ENCODE measurements at regions not wholly inside any gene's neighbourhood (a gene's known extent, or its start where the extent isn't known, plus 50 kb on each side); places are given as distances from the start of the nearest gene placed in this dataset.

DNA sequence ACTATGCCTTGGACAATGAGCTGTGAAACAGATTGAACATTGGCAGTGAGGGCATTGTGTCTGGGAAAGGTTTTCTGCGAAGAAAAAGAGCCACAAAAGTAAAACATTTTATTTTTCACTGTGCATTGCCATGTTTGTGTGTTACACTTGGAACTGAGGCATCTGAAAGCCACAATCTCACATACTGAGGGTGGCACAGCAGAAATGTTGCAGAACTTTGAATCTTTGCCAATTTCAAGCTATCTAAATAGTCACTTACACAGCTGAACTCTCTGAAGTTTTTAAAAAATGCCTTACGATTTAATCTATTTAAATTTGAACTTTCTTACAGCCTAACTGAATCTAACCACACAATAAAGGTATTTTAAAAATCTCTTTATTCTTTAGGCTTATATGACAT, 154.1 kb upstream of the GRM7 start:
- TF ChIP-seq, protein P1, sequence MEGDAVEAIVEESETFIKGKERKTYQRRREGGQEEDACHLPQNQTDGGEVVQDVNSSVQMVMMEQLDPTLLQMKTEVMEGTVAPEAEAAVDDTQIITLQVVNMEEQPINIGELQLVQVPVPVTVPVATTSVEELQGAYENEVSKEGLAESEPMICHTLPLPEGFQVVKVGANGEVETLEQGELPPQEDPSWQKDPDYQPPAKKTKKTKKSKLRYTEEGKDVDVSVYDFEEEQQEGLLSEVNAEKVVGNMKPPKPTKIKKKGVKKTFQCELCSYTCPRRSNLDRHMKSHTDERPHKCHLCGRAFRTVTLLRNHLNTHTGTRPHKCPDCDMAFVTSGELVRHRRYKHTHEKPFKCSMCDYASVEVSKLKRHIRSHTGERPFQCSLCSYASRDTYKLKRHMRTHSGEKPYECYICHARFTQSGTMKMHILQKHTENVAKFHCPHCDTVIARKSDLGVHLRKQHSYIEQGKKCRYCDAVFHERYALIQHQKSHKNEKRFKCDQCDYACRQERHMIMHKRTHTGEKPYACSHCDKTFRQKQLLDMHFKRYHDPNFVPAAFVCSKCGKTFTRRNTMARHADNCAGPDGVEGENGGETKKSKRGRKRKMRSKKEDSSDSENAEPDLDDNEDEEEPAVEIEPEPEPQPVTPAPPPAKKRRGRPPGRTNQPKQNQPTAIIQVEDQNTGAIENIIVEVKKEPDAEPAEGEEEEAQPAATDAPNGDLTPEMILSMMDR (IDR thresholded peaks at IDR 0.05; ENCODE audit: borderline replicate concordance, insufficient read depth, low read depth, low read length): no peak
- H3K4me3 ChIP-seq (ENCODE audit: low read depth, low read length): no peak overlapping the region

DNA sequence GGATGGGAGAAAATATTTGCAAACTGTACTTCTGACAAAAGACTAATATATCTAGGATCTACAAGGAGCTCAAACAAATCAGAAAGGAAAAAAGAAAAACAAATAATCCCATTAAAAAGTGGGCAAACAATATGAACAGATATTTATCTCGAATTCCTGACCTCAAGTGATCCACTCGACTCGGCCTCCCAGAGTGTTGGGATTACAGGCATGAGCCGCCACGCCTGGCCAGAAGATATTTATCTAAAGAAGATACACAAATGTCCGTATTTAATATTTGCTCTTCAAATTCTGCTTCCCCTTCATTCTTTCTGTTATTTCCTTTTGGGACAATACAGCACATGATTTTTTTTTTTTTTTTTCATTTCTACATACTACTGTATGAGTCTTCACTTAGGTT, 151.7 kb upstream of the GRM7 start:
- TF ChIP-seq, protein P1 (IDR thresholded peaks at IDR 0.05; ENCODE audit: borderline replicate concordance, insufficient read depth, low read depth, low read length): no peak

DNA sequence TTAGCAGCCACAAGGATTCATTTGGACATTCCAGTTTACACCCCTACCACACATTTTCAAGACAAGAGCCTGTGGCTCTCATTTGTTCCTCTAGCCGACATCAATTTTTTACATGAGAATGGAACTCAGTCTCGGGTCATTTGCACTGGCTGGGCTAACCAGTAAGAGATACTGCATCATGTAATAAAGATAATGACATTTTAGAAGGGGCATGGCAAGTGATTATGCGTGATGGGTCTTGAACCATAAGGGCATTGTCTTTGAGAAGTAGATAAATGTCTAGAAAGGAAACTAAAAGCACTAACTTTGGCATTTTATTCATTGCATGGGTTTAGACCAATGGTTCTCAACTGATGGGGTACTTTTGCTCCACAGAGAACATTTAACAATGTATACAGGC, 146.0 kb upstream of the GRM7 start:
- no peak overlapping the region for H3K4me3 ChIP-seq (ENCODE audit: low read depth, low read length)
- TF ChIP-seq, protein P1 (IDR thresholded peaks at IDR 0.05; ENCODE audit: borderline replicate concordance, insufficient read depth, low read depth, low read length): no peak

More for the DNA sequence above, 151.7 kb upstream of the GRM7 start:
- H3K4me3 ChIP-seq (ENCODE audit: low read depth, low read length): no peak overlapping the region

DNA sequence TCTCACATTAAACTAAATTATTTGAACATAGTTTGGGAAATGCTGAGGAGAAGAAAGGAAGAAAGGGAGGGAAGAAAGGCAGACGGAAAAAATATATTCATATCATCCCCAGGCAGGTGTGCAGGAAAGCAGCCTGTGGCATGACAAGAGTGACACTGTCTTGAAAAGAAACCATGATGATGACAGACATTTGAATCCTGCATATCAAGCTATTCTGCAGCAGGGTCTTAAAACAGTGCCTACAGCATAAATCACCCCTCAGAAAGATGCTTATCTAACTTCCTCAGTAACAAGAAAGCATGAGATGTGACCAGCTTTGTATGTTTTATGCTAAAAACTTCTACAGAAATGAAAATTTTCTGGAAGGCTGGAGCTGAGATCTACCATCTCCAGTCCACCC, 144.5 kb upstream of the GRM7 start:
- TF ChIP-seq, protein P1 (IDR thresholded peaks at IDR 0.05; ENCODE audit: borderline replicate concordance, insufficient read depth, low read depth, low read length): no peak
- no peak overlapping the region for H3K4me3 ChIP-seq (ENCODE audit: low read depth, low read length)

DNA sequence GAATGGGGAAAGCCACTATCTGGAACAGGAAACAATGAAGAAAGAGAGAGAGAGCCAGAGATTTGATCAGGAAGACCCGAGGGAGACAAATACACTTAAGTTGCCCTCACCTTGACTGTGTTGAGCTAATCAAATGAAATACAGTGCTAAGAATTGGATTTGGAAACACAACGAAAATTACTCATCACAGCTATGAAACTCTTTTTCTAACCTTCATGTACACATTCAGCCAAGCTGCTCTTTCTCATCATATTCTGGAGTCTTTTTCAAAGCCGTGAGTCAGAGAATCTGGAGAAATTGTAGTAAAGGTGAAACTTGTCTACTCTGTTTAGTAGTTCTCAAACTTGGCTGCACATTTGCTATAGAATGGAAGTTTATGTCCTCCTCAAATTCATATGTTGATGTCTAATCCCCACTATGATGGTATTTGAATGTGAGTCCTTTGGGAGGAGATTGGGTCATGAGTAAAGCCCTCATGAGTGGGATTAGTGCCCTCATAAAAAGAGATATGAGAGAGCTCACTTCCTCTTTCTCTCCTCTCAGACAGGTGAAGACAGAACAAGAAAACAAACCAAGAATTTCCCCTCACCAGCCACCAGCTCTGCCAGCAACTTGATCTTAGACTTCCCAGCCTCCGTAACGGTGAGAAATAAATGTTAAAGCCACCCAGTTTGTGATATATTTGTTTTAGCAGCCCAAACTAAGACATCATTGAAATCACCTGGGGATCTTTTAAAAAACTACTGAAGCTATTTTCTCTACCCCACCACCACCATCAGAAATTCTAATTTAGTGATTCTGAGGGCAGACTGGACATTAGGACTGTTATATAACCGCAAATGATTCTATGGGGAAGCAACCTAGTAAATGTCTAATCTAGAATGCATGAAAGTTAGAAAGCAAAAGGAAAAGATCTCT, 143.6 kb upstream of the GRM7 start:
- H3K4me3 ChIP-seq (ENCODE audit: low read depth, low read length): no peak overlapping the region
- TF ChIP-seq, protein P1 (IDR thresholded peaks at IDR 0.05; ENCODE audit: borderline replicate concordance, insufficient read depth, low read depth, low read length): no peak

DNA sequence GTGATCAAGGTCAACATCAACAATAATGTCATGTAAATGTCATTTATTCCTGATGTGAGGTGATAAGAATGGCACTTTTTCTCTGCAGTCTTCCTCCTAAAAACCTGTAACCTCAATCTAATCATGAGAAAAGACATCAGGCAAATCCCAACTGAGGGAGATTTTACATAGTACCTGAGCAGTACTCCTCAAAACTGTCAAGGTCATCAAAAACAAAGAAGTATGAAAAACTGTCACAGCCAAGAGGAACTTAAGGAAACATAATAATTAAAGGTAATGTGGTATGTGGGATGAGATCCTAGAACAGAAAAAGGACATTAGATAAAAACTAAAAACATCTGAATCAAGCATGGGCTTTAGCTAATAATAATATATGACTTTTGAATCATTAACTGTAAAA, 140.9 kb upstream of the GRM7 start:
- TF ChIP-seq, protein P1 (IDR thresholded peaks at IDR 0.05; ENCODE audit: borderline replicate concordance, insufficient read depth, low read depth, low read length): no peak
- no peak overlapping the region for H3K4me3 ChIP-seq (ENCODE audit: low read depth, low read length)

DNA sequence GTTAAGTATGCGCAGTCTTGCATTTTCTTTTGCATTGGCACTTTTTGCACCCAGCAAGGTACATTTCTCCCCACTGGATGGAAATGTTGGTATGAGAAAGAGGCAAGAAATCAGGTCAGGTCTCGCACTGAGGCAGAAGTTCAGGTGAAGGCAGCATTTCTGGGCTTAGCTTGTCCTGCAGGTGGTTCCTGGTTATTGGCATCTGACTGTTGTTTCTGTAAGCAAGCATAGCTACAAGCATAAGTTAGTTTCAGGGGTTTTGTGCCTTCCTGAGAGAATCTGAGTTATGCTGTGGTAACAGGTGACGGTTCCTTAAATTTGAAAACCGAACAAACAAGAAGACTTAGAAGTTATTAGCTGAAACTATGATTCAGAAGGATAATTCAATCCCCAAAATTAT, 139.4 kb upstream of the GRM7 start:
- TF ChIP-seq, protein P1 (IDR thresholded peaks at IDR 0.05; ENCODE audit: borderline replicate concordance, insufficient read depth, low read depth, low read length): no peak
- H3K4me3 ChIP-seq (ENCODE audit: low read depth, low read length): no peak overlapping the region
